GM21576 (cell line): ENCODE measurements at regions not wholly inside any gene's neighbourhood (a gene's known extent, or its start where the extent isn't known, plus 50 kb on each side); places are given as distances from the start of the nearest gene placed in this dataset.
"Not testable (repeated sequence)": the region's sequence is repeated elsewhere in the genome, so short reads cannot be mapped to it uniquely, and the experiment has no call there.

Source experiments
- ATAC-seq: cut with Tn5 transposase; IDR thresholded peaks from one replicate; pipeline ENCODE4 v1.9.1; 2021; ENCODE audit warnings: mild to moderate bottlenecking, moderate library complexity; ENCODE audit not compliant: unreplicated experiment

GRCh38 chr18:2139691-2140090, 431.6 kb downstream of the METTL4 start:
- no peak for ATAC-seq

- no peak for ATAC-seq
Observed at GRCh38 chr18:2143636-2144035, 427.7 kb downstream of the METTL4 start.

GRCh38 chr18:2144811-2145210, 426.5 kb downstream of the METTL4 start:
- no peak for ATAC-seq

GRCh38 chr18:2146092-2146491, 425.2 kb downstream of the METTL4 start:
- ATAC-seq = no peak

- no peak for ATAC-seq
Observed at GRCh38 chr18:2146754-2147153, 424.6 kb downstream of the METTL4 start.

GRCh38 chr18:2147476-2148230, 423.7 kb downstream of the METTL4 start:
- ATAC-seq = no peak

- ATAC-seq = no peak
Observed at GRCh38 chr18:2148823-2149222, 422.5 kb downstream of the METTL4 start.

- no peak for ATAC-seq
Observed at GRCh38 chr18:2150566-2150965, 420.7 kb downstream of the METTL4 start.

- ATAC-seq = no peak
Observed at GRCh38 chr18:2154278-2154677, 417.0 kb downstream of the METTL4 start.

- ATAC-seq = no peak
Observed at GRCh38 chr18:2164644-2165550, 406.4 kb downstream of the METTL4 start.

- ATAC-seq = not testable (repeated sequence)
Observed at GRCh38 chr18:2166876-2167275, 404.4 kb downstream of the METTL4 start.

- no peak for ATAC-seq
Observed at GRCh38 chr18:2168022-2168421, 403.3 kb downstream of the METTL4 start.

- ATAC-seq = no peak
Observed at GRCh38 chr18:2169656-2170055, 401.6 kb downstream of the METTL4 start.

- no peak for ATAC-seq
Observed at GRCh38 chr18:2171840-2172625, 399.3 kb downstream of the METTL4 start.

GRCh38 chr18:2172881-2173280, 398.4 kb downstream of the METTL4 start:
- no peak for ATAC-seq

GRCh38 chr18:2173486-2173885, 397.8 kb downstream of the METTL4 start:
- ATAC-seq = no peak

GRCh38 chr18:2178036-2178435, 393.3 kb downstream of the METTL4 start:
- ATAC-seq = no peak

- ATAC-seq = no peak
Observed at GRCh38 chr18:2179498-2180183, 391.7 kb downstream of the METTL4 start.

- no peak for ATAC-seq
Observed at GRCh38 chr18:2180586-2180985, 390.7 kb downstream of the METTL4 start.

- no peak for ATAC-seq
Observed at GRCh38 chr18:2183432-2183831, 387.9 kb downstream of the METTL4 start.

- no peak for ATAC-seq
Observed at GRCh38 chr18:2186967-2187366, 384.3 kb downstream of the METTL4 start.
